Spinal cord (tissue), 9 donors: ENCODE measurements at regions not wholly inside any gene's neighbourhood (a gene's known extent, or its start where the extent isn't known, plus 50 kb on each side); places are given as distances from the start of the nearest gene placed in this dataset.

ENCODE experiments used
- DNase-seq, 6 donors: peaks; one replicate each; pipeline versions ENCODE4 v3.0.0 to v3.0.0-alpha.2; 2013 to 2015; ENCODE audit warnings: low spot score in 6 of 6, low read depth in 4 of 6
- H3K27ac ChIP-seq: one replicate; pipeline ENCODE4 v1.5.1; 2013; ENCODE audit warnings: low read depth, low read length, control low read depth
- H3K27me3 ChIP-seq: one replicate; pipeline ENCODE4 v1.6.1; 2013; ENCODE audit warnings: low read length; ENCODE audit not compliant: control insufficient read depth, insufficient read depth
- H3K36me3 ChIP-seq: one replicate; pipeline ENCODE4 v1.6.1; 2013; ENCODE audit warnings: low read length; ENCODE audit not compliant: control insufficient read depth, insufficient read depth
- H3K4me1 ChIP-seq: one replicate; pipeline ENCODE4 v1.6.1; 2013; ENCODE audit warnings: low read length; ENCODE audit not compliant: control insufficient read depth, insufficient read depth
- H3K4me3 ChIP-seq: one replicate; pipeline ENCODE4 v1.5.1; 2013; ENCODE audit warnings: low read depth, low read length, control low read depth
- H3K9me3 ChIP-seq: one replicate; pipeline ENCODE4 v1.6.1; 2013; ENCODE audit warnings: low read length; ENCODE audit not compliant: control insufficient read depth, insufficient read depth
- WGBS: methylation state at CpG from one replicate; pipeline ENCODE4 v1.1.5; 2013; ENCODE audit warnings: missing lambda C conversion rate; ENCODE audit not compliant: insufficient coverage; 5-methylcytosine and 5-hydroxymethylcytosine counted together
- donor health status: healthy.

GRCh38 chr11:134738581-134738980, 326.5 kb upstream of the B3GAT1 start:
- no peak overlapping the region for H3K27ac ChIP-seq

GRCh38 chr11:134737563-134738510, 325.8 kb upstream of the B3GAT1 start:
- Histone ChIP-seq H3K27ac (no peak overlapping the region), H3K27me3 (peaks cover 2% of the 10 kb centered on the region), H3K9me3 (no peaks in the 10 kb centered on the region), H3K4me1 (peaks cover 4% of the 10 kb centered on the region), H3K4me3 (no peak overlapping the region), H3K36me3 (no peaks in the 10 kb centered on the region)
- 90% methylated on average over 15 of the region's 20 CpGs for WGBS
- no peak for DNase-seq

More at GRCh38 chr11:134738581-134738980, 326.5 kb upstream of the B3GAT1 start:
- H3K36me3 ChIP-seq: no peaks in the 10 kb centered on the region
- H3K4me3 ChIP-seq: no peak overlapping the region
- peaks cover 2% of the 10 kb centered on the region for H3K27me3 ChIP-seq
- no peaks in the 10 kb centered on the region for H3K9me3 ChIP-seq
- 96% methylated on average over 21 of the region's 22 CpGs for WGBS
- H3K4me1 ChIP-seq: peaks cover 4% of the 10 kb centered on the region
- DNase-seq: no peak

GRCh38 chr11:134736251-134736947, 324.4 kb upstream of the B3GAT1 start:
- 83% methylated on average over 8 of the region's 14 CpGs for WGBS
- no peak overlapping the region for H3K27ac ChIP-seq

GRCh38 chr11:134734894-134735293, 322.9 kb upstream of the B3GAT1 start:
- peaks cover 16% of the 10 kb centered on the region for H3K4me1 ChIP-seq
- H3K27ac ChIP-seq: no peak overlapping the region
- 100% methylated on average over 3 of the region's 14 CpGs for WGBS
- H3K4me3 ChIP-seq: no peak overlapping the region
- no peaks in the 10 kb centered on the region for H3K9me3 ChIP-seq
- no peaks in the 10 kb centered on the region for H3K36me3 ChIP-seq
- peaks cover 2% of the 10 kb centered on the region for H3K27me3 ChIP-seq
- no peak for DNase-seq

More at GRCh38 chr11:134736251-134736947, 324.4 kb upstream of the B3GAT1 start:
- H3K27me3 ChIP-seq: peaks cover 2% of the 10 kb centered on the region
- no peak overlapping the region for H3K4me3 ChIP-seq
- DNase-seq: no peak
- no peaks in the 10 kb centered on the region for H3K9me3 ChIP-seq
- H3K36me3 ChIP-seq: no peaks in the 10 kb centered on the region
- H3K4me1 ChIP-seq: peaks cover 9% of the 10 kb centered on the region

- Histone ChIP-seq H3K4me3 (no peak overlapping the region), H3K4me1 (peaks cover 16% of the 10 kb centered on the region), H3K9me3 (no peaks in the 10 kb centered on the region), H3K27me3 (peaks cover 2% of the 10 kb centered on the region), H3K27ac (no peak overlapping the region), H3K36me3 (no peaks in the 10 kb centered on the region)
- peak in 1 of 6 donors; percentile 87 for DNase-seq
- WGBS: 44% methylated on average over 2 of the region's 9 CpGs
Observed at GRCh38 chr11:134734141-134734845, 322.3 kb upstream of the B3GAT1 start.

GRCh38 chr11:134733646-134734045, 321.6 kb upstream of the B3GAT1 start:
- H3K9me3 ChIP-seq: no peaks in the 10 kb centered on the region
- no peak overlapping the region for H3K27ac ChIP-seq
- H3K27me3 ChIP-seq: peaks cover 2% of the 10 kb centered on the region
- no peak overlapping the region for H3K4me3 ChIP-seq
- no peaks in the 10 kb centered on the region for H3K36me3 ChIP-seq
- H3K4me1 ChIP-seq: peaks cover 16% of the 10 kb centered on the region
- 74% methylated on average over 3 of the region's 9 CpGs for WGBS
- DNase-seq: no peak

- Histone ChIP-seq H3K27ac (no peak overlapping the region), H3K4me1 (peaks cover 12% of the 10 kb centered on the region), H3K36me3 (no peaks in the 10 kb centered on the region), H3K27me3 (peaks cover 2% of the 10 kb centered on the region), H3K4me3 (no peak overlapping the region), H3K9me3 (no peaks in the 10 kb centered on the region)
- peak in 1 of 6 donors; percentile 63 for DNase-seq
- 24% methylated on average over 5 of the region's 9 CpGs for WGBS
Observed at GRCh38 chr11:134731213-134731961, 319.3 kb upstream of the B3GAT1 start.

- peaks cover 2% of the 10 kb centered on the region for H3K27me3 ChIP-seq
- no peak overlapping the region for H3K4me3 ChIP-seq
- no peaks in the 10 kb centered on the region for H3K9me3 ChIP-seq
- H3K4me1 ChIP-seq: peaks cover 16% of the 10 kb centered on the region
- 78% methylated on average over 4 of the region's 5 CpGs for WGBS
- no peak for DNase-seq
- H3K27ac ChIP-seq: no peak overlapping the region
- H3K36me3 ChIP-seq: no peaks in the 10 kb centered on the region
Observed at GRCh38 chr11:134730561-134731212, 318.6 kb upstream of the B3GAT1 start.
